GOT3 (cell line): ENCODE measurements at regions not wholly inside any gene's neighbourhood (a gene's known extent, or its start where the extent isn't known, plus 50 kb on each side); places are given as distances from the start of the nearest gene placed in this dataset.
"Not testable (repeated sequence)": the region's sequence is repeated elsewhere in the genome, so short reads cannot be mapped to it uniquely, and the experiment has no call there.

Experiments used
- DNase-seq: peaks from one replicate; lab custom pipeline; 2025; ENCODE audit warnings: mixed read lengths; lab: John Stamatoyannopoulos, UW

GRCh38 chr7:91776171-91776570, 104.3 kb downstream of the MTERF1 start:
- no peak for DNase-seq

GRCh38 chr7:91777522-91777921, 103.0 kb downstream of the MTERF1 start:
- DNase-seq = no peak

- DNase-seq = no peak
These were observed 102.1 kb downstream of the MTERF1 start for GRCh38 chr7:91778416-91778815.

GRCh38 chr7:91780521-91780920, 100.0 kb downstream of the MTERF1 start:
- DNase-seq = no peak

- DNase-seq = no peak
These were observed 96.0 kb downstream of the MTERF1 start for GRCh38 chr7:91784469-91784868.

- DNase-seq = no peak
These were observed 92.6 kb downstream of the MTERF1 start for GRCh38 chr7:91787931-91788330.

- no peak for DNase-seq
These were observed 91.4 kb downstream of the MTERF1 start for GRCh38 chr7:91789086-91789485.

- DNase-seq = no peak
These were observed 90.9 kb downstream of the MTERF1 start for GRCh38 chr7:91789558-91789957.

- DNase-seq = not testable (repeated sequence)
These were observed 89.9 kb downstream of the MTERF1 start for GRCh38 chr7:91790646-91791045.

- DNase-seq = no peak
These were observed 84.4 kb downstream of the MTERF1 start for GRCh38 chr7:91796122-91796521.

GRCh38 chr7:91798425-91798824, 82.1 kb downstream of the MTERF1 start:
- DNase-seq = no peak

- DNase-seq = no peak
These were observed 80.1 kb downstream of the MTERF1 start for GRCh38 chr7:91800389-91800788.

- DNase-seq = no peak
These were observed 79.0 kb downstream of the MTERF1 start for GRCh38 chr7:91801331-91801983.

GRCh38 chr7:91811236-91811635, 69.3 kb downstream of the MTERF1 start:
- DNase-seq = no peak

GRCh38 chr7:91811641-91812040, 68.9 kb downstream of the MTERF1 start:
- DNase-seq = no peak

GRCh38 chr7:91812388-91812787, 68.1 kb downstream of the MTERF1 start:
- DNase-seq = no peak

- DNase-seq = no peak
These were observed 66.3 kb downstream of the MTERF1 start for GRCh38 chr7:91814189-91814588.
